SK-N-SH (cell line): ENCODE measurements at regions not wholly inside any gene's neighbourhood (a gene's known extent, or its start where the extent isn't known, plus 50 kb on each side); places are given as distances from the start of the nearest gene placed in this dataset.

ENCODE experiments used
- CTCF ChIA-PET: fragments of 300-600, 350-600 bp; formaldehyde crosslinking; extraction: SDS; loops from one replicate; lab custom pipeline; 2021; lab: Yijun Ruan, JAX
- POLR2A ChIA-PET: fragments of 350-600 bp; sonication (Branson Sonifier 250); formaldehyde crosslinking; extraction: SDS; loops from one replicate; lab custom pipeline; 2020; ENCODE audit warnings: antibody characterized with exemption, inconsistent platforms; lab: Yijun Ruan, JAX
- DNase-seq: peaks from one replicate; pipeline ENCODE4 v3.0.0; 2012
- H2AFZ ChIP-seq: fragments of 200-600 bp; sonication (generic); 2 replicates; pipeline ENCODE4 v1.8.1; 2016; ENCODE audit warnings: antibody characterized with exemption, mild to moderate bottlenecking, low read depth
- H3F3A ChIP-seq: fragments of 200-600 bp; sonication (generic); replicated peaks from 2 replicates; pipeline ENCODE3; 2016; ENCODE audit warnings: antibody characterized with exemption, mild to moderate bottlenecking; ENCODE audit not compliant: insufficient read depth
- H3K27ac ChIP-seq, 2 experiments: fragments of 200-500 bp in 1 of 2; fragments of 200-600 bp in 1 of 2; sonication (Bioruptor generic) in 1 of 2; sonication (generic), shearing (Covaris generic) in 1 of 2; 2 replicates each; pipeline versions ENCODE4 v1.5.1 to v1.6.1; 2014 to 2016; ENCODE audit warnings: low read depth in 2 of 2, inconsistent platforms in 1 of 2, low read length in 1 of 2, mild to moderate bottlenecking in 1 of 2, mixed read lengths in 1 of 2
- H3K27me3 ChIP-seq: fragments of 200-600 bp; sonication (generic), shearing (Covaris generic); 2 replicates; pipeline ENCODE4 v1.6.1; 2016; ENCODE audit warnings: mixed run types; ENCODE audit not compliant: insufficient read depth
- H3K36me3 ChIP-seq, 2 experiments: fragments of 200-500 bp in 1 of 2; fragments of 200-600 bp in 1 of 2; sonication (Bioruptor generic) in 1 of 2; sonication (generic) in 1 of 2; replicated peaks in 1 of 2; 2 replicates each; pipeline versions ENCODE3 to v1.5.1; 2014 to 2016; ENCODE audit warnings: low read length in 1 of 2, mild to moderate bottlenecking in 1 of 2; ENCODE audit not compliant: insufficient read depth in 2 of 2, control insufficient read depth in 1 of 2
- H3K4me1 ChIP-seq, 2 experiments: fragments of 200-500 bp in 1 of 2; fragments of 200-600 bp in 1 of 2; sonication (Bioruptor generic) in 1 of 2; sonication (generic), shearing (Covaris generic) in 1 of 2; 2 replicates each; pipeline versions ENCODE4 v1.5.1 to v1.6.1; 2014 to 2016; ENCODE audit warnings: low read depth in 1 of 2, low read length in 1 of 2, mixed run types in 1 of 2; ENCODE audit not compliant: insufficient read depth in 2 of 2, control insufficient read depth in 1 of 2
- H3K4me2 ChIP-seq: fragments of 200-600 bp; sonication (generic), shearing (Covaris generic); 2 replicates; pipeline ENCODE4 v1.6.1; 2017; ENCODE audit warnings: mixed run types
- H3K4me3 ChIP-seq, 2 experiments: fragments of 200-500 bp in 1 of 2; fragments of 200-600 bp in 1 of 2; sonication (Bioruptor generic) in 1 of 2; sonication (generic), shearing (Covaris generic) in 1 of 2; 2 replicates each; pipeline versions ENCODE4 v1.5.1 to v1.8.1; 2014 to 2016; ENCODE audit warnings: low read depth in 2 of 2, inconsistent platforms in 1 of 2, low read length in 1 of 2, mild to moderate bottlenecking in 1 of 2, mixed read lengths in 1 of 2, moderate library complexity in 1 of 2
- H3K79me2 ChIP-seq: fragments of 200-600 bp; sonication (generic); 2 replicates; pipeline ENCODE4 v1.8.1; 2017; ENCODE audit warnings: mild to moderate bottlenecking; ENCODE audit not compliant: insufficient read depth
- H3K9ac ChIP-seq: fragments of 200-600 bp; sonication (generic); 2 replicates; pipeline ENCODE4 v1.6.1; 2017; ENCODE audit warnings: mixed run types
- H3K9me2 ChIP-seq: fragments of 200-600 bp; sonication (generic); 2 replicates; pipeline ENCODE4 v1.6.1; 2017; ENCODE audit warnings: mixed run types
- H3K9me3 ChIP-seq: fragments of 200-600 bp; sonication (generic); 2 replicates; pipeline ENCODE4 v1.6.1; 2017; ENCODE audit warnings: mixed run types, mild to moderate bottlenecking, moderate library complexity
- H4K20me1 ChIP-seq: fragments of 200-600 bp; sonication (generic); 2 replicates; pipeline ENCODE4 v1.6.1; 2017; ENCODE audit warnings: mild to moderate bottlenecking, mixed run types; ENCODE audit not compliant: insufficient read depth
- CHD2 ChIP-seq: fragments of 150-350 bp; IDR thresholded peaks from 2 replicates; pipeline ENCODE4 v1.6.1; 2018; ENCODE audit warnings: low read length; ENCODE audit not compliant: partially characterized antibody
- EZH2phosphoT487 ChIP-seq: fragments of 200-600 bp; sonication (generic); IDR thresholded peaks from 2 replicates; pipeline ENCODE4 v1.6.1; 2017; ENCODE audit warnings: low read depth, mixed run types, mild to moderate bottlenecking, antibody characterized with exemption, moderate library complexity, borderline replicate concordance
- FOSL2 ChIP-seq: IDR thresholded peaks from 2 replicates; pipeline ENCODE4 v1.4.0; 2012; ENCODE audit warnings: low read depth, mild to moderate bottlenecking, moderate library complexity, borderline replicate concordance
- GATA2 ChIP-seq: sonication (generic); formaldehyde crosslinking; IDR thresholded peaks from 2 replicates; pipeline ENCODE4 v1.5.0; 2020; ENCODE audit warnings: mild to moderate bottlenecking, missing genetic modification reagents
- JUND ChIP-seq: IDR thresholded peaks from 2 replicates; pipeline ENCODE4 v1.4.0; 2012
- MEF2A ChIP-seq: IDR thresholded peaks from 2 replicates; pipeline ENCODE4 v1.4.0; 2012; ENCODE audit warnings: low read depth, borderline replicate concordance
- NRF1 ChIP-seq: IDR thresholded peaks from 2 replicates; pipeline ENCODE4 v1.6.1; 2012; ENCODE audit warnings: low read depth, mild to moderate bottlenecking, low read length
- PBX3 ChIP-seq: IDR thresholded peaks from 2 replicates; pipeline ENCODE4; 2012
- RCOR1 ChIP-seq: fragments of 150-350 bp; IDR thresholded peaks from 2 replicates; pipeline ENCODE4 v1.6.1; 2017; ENCODE audit warnings: antibody characterized with exemption, low read length
- RFX5 ChIP-seq: IDR thresholded peaks from 2 replicates; pipeline ENCODE4 v1.6.1; 2012; ENCODE audit warnings: mild to moderate bottlenecking, improper control_type of control experiment, low read length
- RXRA ChIP-seq: IDR thresholded peaks from 2 replicates; pipeline ENCODE4 v1.4.0; 2012; ENCODE audit warnings: low read depth, mild to moderate bottlenecking, borderline replicate concordance
- TEAD4 ChIP-seq: IDR thresholded peaks from 2 replicates; pipeline ENCODE4 v1.4.0; 2012; ENCODE audit warnings: mild to moderate bottlenecking, borderline replicate concordance; ENCODE audit not compliant: insufficient read depth
- WGBS: methylation state at CpG from one replicate; pipeline ENCODE4 v1.1.6; 2017; ENCODE audit warnings: low lambda C conversion rate; 5-methylcytosine and 5-hydroxymethylcytosine counted together
- TF ChIP-seq, protein P1 (sequence below): fragments of 150-350 bp; IDR thresholded peaks from 2 replicates; pipeline ENCODE4 v1.6.1; 2016; ENCODE audit warnings: mild to moderate bottlenecking, low read depth, low read length
- TF ChIP-seq, protein P2 (sequence below): fragments of 200-600 bp; sonication (generic); IDR thresholded peaks from 2 replicates; pipeline ENCODE4 v1.6.1; 2017; ENCODE audit warnings: antibody characterized with exemption, mild to moderate bottlenecking, moderate library complexity

DNA sequence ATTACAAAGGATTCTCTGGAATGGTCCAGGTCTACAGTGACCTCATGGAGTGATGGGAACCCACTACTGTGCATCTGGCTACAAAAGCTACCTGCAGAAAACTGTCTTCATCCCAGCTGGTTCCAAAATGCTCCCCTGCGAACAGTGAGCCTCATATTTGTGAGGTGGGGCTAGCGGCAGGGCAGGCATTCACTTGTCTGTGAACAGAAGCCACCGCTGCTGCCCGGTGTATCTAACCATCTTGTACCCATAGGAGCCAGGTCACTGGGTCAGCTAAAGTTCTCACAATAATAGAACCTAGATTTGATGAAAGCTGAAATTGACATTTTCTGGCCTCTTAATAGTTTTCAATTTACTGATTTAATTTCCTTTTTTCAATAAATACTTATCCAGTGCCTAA, 150.7 kb downstream of the KLF13 start:
- WGBS = 61% methylated on average over 4 of the region's 4 CpGs
- POLR2A ChIA-PET = no interaction called here

More for the DNA sequence above, 150.7 kb downstream of the KLF13 start:
- H3K9me3 ChIP-seq = no peaks in the 10 kb centered on the region
- TF ChIP-seq GATA2 (CRISPR knock-in tag) (no peak), JUND (no peak), RCOR1 (no peak), PBX3 (no peak), NRF1 (no peak), MEF2A (no peak), RXRA (no peak), EZH2phosphoT487 (no peak), RFX5 (no peak), TEAD4 (no peak), FOSL2 (no peak), CHD2 (no peak)
- TF ChIP-seq, protein P1, sequence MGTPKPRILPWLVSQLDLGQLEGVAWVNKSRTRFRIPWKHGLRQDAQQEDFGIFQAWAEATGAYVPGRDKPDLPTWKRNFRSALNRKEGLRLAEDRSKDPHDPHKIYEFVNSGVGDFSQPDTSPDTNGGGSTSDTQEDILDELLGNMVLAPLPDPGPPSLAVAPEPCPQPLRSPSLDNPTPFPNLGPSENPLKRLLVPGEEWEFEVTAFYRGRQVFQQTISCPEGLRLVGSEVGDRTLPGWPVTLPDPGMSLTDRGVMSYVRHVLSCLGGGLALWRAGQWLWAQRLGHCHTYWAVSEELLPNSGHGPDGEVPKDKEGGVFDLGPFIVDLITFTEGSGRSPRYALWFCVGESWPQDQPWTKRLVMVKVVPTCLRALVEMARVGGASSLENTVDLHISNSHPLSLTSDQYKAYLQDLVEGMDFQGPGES = no peak
- TF ChIP-seq, protein P2, sequence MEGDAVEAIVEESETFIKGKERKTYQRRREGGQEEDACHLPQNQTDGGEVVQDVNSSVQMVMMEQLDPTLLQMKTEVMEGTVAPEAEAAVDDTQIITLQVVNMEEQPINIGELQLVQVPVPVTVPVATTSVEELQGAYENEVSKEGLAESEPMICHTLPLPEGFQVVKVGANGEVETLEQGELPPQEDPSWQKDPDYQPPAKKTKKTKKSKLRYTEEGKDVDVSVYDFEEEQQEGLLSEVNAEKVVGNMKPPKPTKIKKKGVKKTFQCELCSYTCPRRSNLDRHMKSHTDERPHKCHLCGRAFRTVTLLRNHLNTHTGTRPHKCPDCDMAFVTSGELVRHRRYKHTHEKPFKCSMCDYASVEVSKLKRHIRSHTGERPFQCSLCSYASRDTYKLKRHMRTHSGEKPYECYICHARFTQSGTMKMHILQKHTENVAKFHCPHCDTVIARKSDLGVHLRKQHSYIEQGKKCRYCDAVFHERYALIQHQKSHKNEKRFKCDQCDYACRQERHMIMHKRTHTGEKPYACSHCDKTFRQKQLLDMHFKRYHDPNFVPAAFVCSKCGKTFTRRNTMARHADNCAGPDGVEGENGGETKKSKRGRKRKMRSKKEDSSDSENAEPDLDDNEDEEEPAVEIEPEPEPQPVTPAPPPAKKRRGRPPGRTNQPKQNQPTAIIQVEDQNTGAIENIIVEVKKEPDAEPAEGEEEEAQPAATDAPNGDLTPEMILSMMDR = no peak
- H3K79me2 ChIP-seq = no peaks in the 10 kb centered on the region
- no peak for DNase-seq
- H3F3A ChIP-seq = no peaks in the 10 kb centered on the region
- no peak overlapping the region for H2AFZ ChIP-seq
- no peak overlapping the region for H3K27ac ChIP-seq
- no peak overlapping the region for H3K4me2 ChIP-seq
- no peaks in the 10 kb centered on the region for H3K9me2 ChIP-seq
- no peaks in the 10 kb centered on the region for H3K36me3 ChIP-seq
- H4K20me1 ChIP-seq = no peaks in the 10 kb centered on the region
- no peak overlapping the region for H3K4me3 ChIP-seq
- H3K4me1 ChIP-seq = peaks cover 0 to 8% of the 10 kb centered on the region in 2 experiments; a peak in 2 of 4 replicates
- no peaks in the 10 kb centered on the region for H3K27me3 ChIP-seq
- H3K9ac ChIP-seq = no peak overlapping the region
- CTCF ChIA-PET = interaction anchor here (1.0 to 9.5 kb wide), 2 partner anchors 12 to 277 kb away, joined by 3 to 88 read pairs; no protein-coding TSS in a partner anchor
